ENCODE measurements at regions not wholly inside any gene's neighbourhood (a gene's known extent, or its start where the extent isn't known, plus 50 kb on each side); places are given as distances from the start of the nearest gene placed in this dataset.

DNA sequence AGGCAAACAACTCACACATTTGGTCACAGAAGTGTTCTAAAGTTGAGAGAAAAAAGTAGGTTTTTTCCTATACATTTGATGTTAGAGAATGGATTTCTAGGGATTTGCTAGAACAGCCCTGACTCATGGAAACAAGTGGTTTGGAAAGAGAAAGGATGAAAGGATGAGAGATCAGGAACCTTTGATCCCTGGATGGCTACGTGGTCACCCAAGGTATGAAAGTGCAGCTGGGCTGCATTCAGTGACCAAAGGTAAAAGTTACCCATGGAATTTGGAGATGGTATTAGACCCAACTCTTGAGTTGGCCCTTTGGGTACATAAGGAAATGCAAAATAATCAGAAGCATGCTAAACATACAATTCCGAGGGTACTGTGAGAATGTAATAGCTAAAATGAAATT lies 61.3 kb upstream of the SPIN1 start:
- DNase-seq (ENCODE audit: low spot score): no peak

- DNase-seq (ENCODE audit: low spot score): no peak
Measured at GRCh38 chr9:88326015-88326414, 62.2 kb upstream of the SPIN1 start.

- peak; percentile 33 for DNase-seq (ENCODE audit: low spot score)
Measured at GRCh38 chr9:88322906-88323566, 65.2 kb upstream of the SPIN1 start.

DNA sequence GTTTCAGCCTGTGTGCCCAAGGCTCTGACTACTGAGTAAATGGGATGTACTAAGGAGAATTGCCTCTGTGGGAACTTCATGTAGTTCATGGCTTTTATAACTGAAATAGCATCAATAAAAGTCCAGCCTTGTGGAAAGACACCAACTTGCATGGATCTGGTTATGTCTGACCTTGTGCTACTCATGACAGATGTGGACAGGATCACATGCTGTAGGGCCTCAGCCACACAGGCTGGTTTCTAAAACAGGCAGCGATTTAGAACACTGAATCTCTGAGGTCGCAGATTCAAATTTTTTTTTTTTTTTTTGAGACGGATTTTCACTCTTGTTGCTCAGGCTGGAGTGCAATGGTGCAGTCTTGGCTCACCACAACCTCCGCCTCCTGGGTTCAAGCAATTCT lies 66.5 kb upstream of the SPIN1 start:
- DNase-seq (ENCODE audit: low spot score): no peak

DNA sequence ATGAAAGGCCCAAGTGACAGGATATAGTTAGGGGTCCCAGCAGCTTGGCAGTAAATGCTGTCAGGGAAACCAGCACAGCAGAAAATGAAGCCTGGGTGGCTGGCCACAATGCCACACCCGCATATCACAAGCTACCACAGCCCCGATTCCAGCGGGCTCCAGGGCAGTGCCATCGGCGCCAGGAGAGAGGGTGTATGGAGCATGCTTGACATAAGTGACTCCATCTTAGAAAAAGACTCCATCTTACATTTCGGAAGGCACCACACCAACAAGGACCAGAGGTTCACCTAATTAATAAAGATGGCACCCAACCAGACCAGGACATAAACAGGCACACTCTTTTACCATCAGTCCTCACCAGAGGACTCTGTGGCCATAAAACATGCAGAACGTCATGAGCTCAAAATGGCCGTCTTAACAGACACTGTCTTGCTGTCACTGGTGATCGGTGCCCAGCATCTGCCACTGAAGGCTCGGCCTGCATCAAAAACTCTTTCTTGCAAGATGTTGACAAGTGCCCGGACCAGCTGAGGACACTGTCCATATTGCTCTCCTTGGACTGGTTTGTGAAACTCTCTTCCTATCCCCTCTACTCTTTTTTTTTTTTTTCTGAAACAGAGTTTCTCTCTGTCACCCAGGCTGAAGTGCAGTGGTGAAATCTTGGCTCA lies 67.4 kb upstream of the SPIN1 start:
- DNase-seq (ENCODE audit: low spot score): no peak

DNA sequence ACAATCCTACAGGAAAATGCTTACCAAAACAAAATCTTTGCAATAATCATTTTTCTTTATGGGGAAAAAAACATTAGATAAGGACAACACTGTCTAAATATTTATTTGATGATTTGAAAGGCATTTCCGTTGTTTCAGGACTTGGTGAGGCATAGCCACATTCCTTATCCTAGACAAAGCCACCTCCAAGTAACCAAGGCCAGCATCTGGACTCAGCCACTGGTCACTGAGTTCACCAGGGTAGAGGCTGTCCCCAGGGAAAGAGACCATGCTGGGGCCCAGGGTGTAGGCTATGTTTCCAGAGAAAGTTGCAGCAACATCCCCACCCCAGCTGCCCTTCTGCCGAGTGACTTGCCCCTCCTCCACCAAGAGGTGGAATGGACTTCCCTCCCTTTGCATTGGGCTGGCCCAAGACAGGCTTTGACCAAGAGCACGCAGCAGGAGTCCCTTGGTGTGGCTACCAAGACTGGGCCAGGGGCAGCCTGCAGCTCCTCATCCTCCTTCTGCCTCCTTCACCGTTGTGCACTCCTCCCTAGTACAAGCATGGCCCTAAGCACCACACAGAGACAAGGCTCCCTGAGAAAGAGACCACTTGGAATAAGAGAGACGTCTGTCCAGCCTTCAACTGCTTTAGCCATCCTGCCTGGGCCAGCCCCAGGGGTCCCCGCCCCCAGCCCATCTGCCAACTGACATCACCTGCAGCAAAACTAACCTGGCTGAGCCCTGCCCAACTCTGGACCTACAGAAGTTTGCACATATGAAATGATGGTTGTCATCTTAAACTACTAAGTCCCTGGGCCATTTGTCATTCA lies 68.1 kb upstream of the SPIN1 start:
- peak; percentile 47 for DNase-seq (ENCODE audit: low spot score)

- DNase-seq (ENCODE audit: low spot score): no peak
Measured at GRCh38 chr9:88313364-88314220, 74.7 kb upstream of the SPIN1 start.

DNA sequence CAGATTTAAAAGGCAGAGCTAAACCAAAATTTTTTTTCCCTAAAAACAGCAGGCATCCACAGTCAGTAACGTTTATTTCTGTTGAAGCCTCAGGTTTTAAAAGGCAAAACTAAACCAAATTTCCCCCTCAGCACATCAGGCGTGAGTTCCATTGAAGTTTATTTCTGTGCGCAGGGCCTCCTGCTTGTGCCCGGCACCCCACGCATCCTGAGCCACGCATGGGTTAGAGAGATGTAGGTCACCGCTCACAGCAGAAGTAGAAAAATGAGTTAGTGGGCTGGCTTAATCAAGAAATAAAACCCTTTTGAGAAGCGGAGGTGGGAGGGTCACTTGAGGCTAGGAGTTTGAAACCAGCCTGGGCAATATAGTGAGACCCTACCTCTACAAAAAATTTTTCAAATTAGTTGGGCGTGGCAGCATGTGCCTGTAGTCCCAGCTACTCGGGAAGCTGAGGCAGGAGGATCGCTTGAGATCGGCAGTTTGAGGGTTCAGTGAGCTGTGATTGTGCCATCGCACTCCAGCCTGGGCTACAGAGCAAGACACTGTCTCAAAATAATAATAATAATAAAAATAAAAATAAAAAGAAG lies 75.6 kb upstream of the SPIN1 start:
- no peak for DNase-seq (ENCODE audit: low spot score)

GRCh38 chr9:88312045-88312444 lies 76.2 kb upstream of the SPIN1 start:
- no peak for DNase-seq (ENCODE audit: low spot score)

GRCh38 chr9:88310310-88310980 lies 77.8 kb upstream of the SPIN1 start:
- DNase-seq (ENCODE audit: low spot score): no peak

- no peak for DNase-seq (ENCODE audit: low spot score)
Measured at GRCh38 chr9:88308831-88309560, 79.2 kb upstream of the SPIN1 start.

DNA sequence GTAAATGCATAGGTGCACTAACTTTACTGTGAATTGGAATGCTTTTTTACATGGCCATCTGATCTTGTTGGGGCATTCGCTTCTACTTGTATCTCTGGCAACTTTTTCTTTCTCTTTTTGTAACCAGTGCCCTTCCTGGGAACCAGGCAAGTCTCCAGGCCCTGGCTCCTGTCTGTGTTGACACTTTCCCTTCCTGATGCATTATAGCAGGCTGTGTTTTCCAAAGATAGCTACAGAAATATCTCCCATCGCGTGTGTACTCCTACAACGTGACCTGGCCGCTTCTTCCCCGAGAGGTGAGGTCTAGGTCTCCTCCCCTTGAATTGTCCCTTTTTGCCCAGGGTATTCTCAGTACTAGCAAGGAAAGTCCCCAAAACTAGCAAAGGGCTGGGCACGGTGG lies 81.1 kb upstream of the SPIN1 start:
- DNase-seq (ENCODE audit: low spot score): no peak

DNA sequence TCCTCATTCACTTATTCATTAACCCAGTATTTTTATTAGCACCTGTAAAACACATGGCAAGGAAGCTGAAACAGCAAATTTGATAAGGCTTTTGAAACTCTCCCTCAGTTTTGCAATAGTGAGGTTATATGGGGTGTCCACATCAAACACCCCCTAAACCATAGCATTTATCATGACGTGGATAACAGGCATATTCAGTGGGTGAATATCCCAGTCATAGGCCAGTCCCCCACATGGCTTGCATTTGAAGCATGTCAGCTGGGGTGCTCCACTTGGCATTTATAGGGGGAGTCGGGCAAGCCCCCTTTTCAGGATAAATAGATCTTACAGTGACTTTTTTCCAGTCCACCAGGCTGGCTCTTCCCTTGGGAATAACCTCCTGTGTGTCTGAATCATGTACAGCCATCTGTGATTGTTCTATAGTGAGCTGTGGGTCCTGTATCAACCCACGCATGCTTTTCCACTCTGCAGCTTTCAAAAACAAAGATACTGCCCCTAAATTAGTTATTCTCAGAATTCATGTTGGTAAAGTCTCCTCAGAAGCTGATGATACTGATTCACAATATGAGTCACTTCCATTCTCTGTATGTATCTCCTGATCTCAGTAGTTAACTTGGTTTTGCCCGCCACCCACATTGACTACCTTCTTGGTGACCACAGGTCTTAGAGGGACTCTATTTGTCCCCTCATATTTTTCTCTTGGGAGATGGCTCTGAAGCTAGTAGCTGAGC lies 84.4 kb upstream of the SPIN1 start:
- DNase-seq (ENCODE audit: low spot score): peak; percentile 21

DNA sequence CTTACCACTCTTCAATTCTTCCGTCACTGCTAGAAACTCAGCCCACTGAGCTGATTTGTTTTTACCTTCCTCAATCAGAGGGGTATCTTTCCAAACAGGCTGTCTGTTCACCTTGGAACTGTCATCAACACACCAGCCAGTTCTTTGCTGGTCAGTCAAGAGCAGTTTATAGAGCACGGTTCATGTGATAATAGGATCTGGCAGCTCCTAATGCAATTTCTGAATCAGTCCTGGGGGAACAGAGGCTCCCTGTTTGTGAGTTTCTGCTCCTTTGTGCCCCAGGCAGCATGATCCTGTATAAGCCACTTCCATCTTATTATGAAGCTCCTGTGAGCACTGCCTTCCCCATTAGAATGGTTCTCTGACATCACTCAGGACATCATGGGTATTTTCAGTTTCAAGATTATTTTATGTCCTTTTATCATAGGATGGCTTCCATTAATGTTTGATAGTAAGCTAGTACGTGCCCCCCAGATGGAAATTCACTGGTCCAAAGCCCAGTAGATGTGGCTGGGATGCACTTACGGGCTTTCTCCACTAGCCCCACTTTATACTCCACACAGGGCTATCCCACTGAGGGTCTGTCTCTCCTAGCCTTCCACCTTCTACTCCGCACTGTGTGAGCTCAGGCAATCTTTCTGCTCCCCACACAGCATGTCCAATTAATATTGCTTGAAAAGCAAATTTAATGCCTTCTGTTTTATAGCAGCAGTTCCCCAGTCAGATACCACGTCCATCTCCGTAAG lies 85.5 kb upstream of the SPIN1 start:
- no peak for DNase-seq (ENCODE audit: low spot score)

- DNase-seq (ENCODE audit: low spot score): no peak
Measured at GRCh38 chr9:88300556-88300955, 87.7 kb upstream of the SPIN1 start.

- DNase-seq (ENCODE audit: low spot score): no peak
Measured at GRCh38 chr9:88291856-88292255, 96.4 kb upstream of the SPIN1 start.

DNA sequence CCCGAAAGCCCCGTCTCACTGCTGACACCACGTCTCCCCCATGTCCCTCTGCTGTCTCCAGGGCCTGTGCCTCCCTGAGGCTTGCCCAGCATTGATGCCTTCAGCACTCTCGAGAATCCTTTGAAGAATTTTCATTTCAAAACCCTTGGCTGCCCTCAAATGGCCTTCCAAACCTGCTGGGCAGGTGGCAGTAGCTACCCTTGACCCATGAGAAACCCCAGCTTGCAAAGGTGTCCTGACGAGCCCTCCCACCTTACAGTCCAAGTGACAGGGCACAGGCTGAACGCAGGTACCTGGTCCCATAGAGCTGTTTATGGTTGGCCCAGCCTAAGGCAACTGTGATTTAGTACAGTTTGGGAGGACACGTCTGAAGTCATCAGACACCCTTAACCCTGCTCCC lies 97.2 kb upstream of the SPIN1 start:
- no peak for DNase-seq (ENCODE audit: low spot score)

- no peak for DNase-seq (ENCODE audit: low spot score)
Measured at GRCh38 chr9:88289532-88289931, 98.7 kb upstream of the SPIN1 start.

GRCh38 chr9:88287972-88288371 lies 100.3 kb upstream of the SPIN1 start:
- DNase-seq (ENCODE audit: low spot score): no peak

All from hepatic stellate cell (primary cell).